Skeletal muscle satellite cell (primary cell): ENCODE measurements at regions not wholly inside any gene's neighbourhood (a gene's known extent, or its start where the extent isn't known, plus 50 kb on each side); places are given as distances from the start of the nearest gene placed in this dataset.

Experiments
- H3K27me3 ChIP-seq: 2 replicates; pipeline ENCODE4 v1.7.0; 2013; ENCODE audit warnings: low read length; ENCODE audit not compliant: control insufficient read depth, insufficient read depth
- H3K36me3 ChIP-seq: 2 replicates; pipeline ENCODE4 v1.7.0; 2013; ENCODE audit warnings: mild to moderate bottlenecking, control low read depth, low read length; ENCODE audit not compliant: insufficient read depth
- H3K4me1 ChIP-seq: 2 replicates; pipeline ENCODE4 v1.7.0; 2013; ENCODE audit warnings: low read length; ENCODE audit not compliant: control insufficient read depth, insufficient read depth
- H3K4me2 ChIP-seq: 2 replicates; pipeline ENCODE4 v1.7.0; 2013; ENCODE audit warnings: mild to moderate bottlenecking, low read length
- H3K4me3 ChIP-seq: 2 replicates; pipeline ENCODE4 v1.7.0; 2013; ENCODE audit warnings: low read length
- H3K9ac ChIP-seq: 2 replicates; pipeline ENCODE4 v1.7.0; 2013; ENCODE audit warnings: mild to moderate bottlenecking, low read depth, low read length, moderate library complexity
- H3K9me3 ChIP-seq: replicated peaks from 2 replicates; pipeline ENCODE4 v1.7.0; 2013; ENCODE audit warnings: mild to moderate bottlenecking, control low read depth, low read length

DNA sequence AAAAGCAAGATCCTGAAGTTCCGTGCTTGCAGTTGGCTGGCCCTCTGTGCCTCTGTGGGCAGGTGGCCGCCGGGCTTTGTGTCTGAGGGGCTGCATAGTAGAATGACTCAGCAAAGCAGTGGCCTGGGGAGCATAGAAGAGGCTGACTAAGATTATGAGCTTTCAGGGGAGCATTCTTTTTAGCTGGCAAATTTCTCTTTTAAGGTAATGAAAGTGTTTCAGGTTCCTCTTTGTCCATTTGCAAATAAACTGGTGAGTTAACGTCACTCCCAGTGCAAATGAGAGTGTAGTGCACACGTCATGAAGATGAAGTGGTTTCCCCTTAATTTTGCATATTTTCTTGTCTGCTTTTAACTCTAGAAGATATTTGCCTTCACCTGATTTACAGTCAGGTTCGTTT is 98.6 kb downstream of the BCL2L11 start:
- no peak overlapping the region for H3K4me2 ChIP-seq
- no peaks in the 10 kb centered on the region for H3K27me3 ChIP-seq
- H3K4me3 ChIP-seq: no peak overlapping the region
- H3K9me3 ChIP-seq: no peaks in the 10 kb centered on the region
- H3K4me1 ChIP-seq: no peaks in the 10 kb centered on the region
- H3K36me3 ChIP-seq: no peaks in the 10 kb centered on the region
- no peak overlapping the region for H3K9ac ChIP-seq

DNA sequence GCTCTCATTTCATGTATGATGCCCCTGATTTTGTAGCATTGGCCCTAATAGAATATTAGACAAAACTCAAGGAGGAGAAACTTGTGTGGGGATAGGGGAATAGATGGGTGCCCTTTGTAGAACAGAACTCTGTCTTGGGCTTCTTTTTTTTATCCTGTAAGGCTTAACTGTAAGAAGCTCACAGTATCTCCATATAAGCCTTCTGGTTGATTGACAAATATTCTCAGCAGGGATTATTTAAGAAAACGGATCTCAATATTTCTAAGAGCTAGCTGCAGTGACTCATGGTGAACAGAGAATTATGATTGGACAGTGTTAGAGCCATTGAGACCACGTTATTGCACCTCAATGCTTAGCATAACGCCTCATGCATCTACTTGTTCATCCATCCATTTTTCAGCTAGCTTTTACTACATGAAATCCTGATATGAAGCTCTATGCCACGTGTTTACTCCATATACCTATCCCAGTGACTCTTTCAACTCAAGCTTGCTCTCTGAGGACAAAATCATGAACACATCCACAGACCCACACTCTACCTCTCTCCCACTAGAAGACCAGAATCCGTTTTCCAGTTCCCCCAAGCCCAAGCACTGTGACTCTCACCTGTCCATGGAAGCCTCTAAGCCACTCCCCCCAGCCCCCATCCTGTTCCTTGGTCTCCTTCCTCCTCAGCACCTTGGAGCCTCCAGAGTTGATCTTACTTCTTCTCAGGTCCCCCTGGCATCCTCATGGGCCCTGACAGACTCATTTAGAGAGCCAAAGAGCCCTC is 99.2 kb downstream of the BCL2L11 start:
- H3K36me3 ChIP-seq: no peaks in the 10 kb centered on the region
- no peaks in the 10 kb centered on the region for H3K4me1 ChIP-seq
- H3K9me3 ChIP-seq: no peaks in the 10 kb centered on the region
- no peak overlapping the region for H3K4me3 ChIP-seq
- no peak overlapping the region for H3K9ac ChIP-seq
- H3K4me2 ChIP-seq: no peak overlapping the region
- H3K27me3 ChIP-seq: no peaks in the 10 kb centered on the region

DNA sequence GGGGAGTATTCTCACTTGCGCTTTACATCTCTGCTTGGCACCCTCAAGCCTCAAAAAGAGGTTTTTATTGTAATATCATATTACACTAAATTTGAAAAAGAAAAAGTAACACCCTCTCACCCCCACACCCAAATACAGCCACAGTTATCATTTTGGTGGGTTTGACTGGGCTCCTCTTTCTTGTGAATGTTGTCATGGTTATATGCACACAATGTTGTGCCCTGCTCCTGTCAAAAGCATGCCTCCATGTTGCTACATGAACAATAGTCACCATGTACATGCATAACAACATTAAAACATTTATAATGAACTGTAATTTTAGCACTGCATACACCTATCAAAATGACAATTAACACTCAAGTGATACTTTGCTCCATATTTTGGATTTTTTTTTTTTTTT is 100.2 kb downstream of the BCL2L11 start:
- Histone ChIP-seq H3K9ac (no peak overlapping the region), H3K4me3 (no peak overlapping the region), H3K4me2 (no peak overlapping the region), H3K27me3 (no peaks in the 10 kb centered on the region), H3K4me1 (no peaks in the 10 kb centered on the region), H3K9me3 (no peaks in the 10 kb centered on the region), H3K36me3 (no peaks in the 10 kb centered on the region)

DNA sequence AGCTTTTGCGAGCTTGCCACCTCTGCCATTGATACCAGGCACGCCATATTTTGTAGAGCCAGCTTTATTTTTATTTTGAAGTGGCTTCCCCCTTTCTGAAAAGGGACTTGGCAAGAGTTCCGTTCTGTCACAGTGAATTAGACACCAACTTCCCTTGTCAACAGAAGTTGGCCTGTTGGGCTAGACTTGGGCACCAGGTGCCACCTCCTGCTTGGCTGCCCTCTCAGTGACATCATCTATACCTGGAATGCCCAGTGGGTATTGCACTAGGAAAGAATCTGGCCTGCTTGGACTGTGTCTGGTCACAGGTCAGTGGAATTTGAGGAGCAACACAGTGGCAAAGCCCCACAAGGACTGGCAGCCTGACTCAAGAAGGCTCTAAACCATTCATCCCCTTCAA is 101.0 kb downstream of the BCL2L11 start:
- no peak overlapping the region for H3K9ac ChIP-seq
- H3K27me3 ChIP-seq: no peaks in the 10 kb centered on the region
- no peak overlapping the region for H3K4me2 ChIP-seq
- H3K4me3 ChIP-seq: no peak overlapping the region
- H3K36me3 ChIP-seq: no peaks in the 10 kb centered on the region
- H3K9me3 ChIP-seq: no peaks in the 10 kb centered on the region
- no peaks in the 10 kb centered on the region for H3K4me1 ChIP-seq

DNA sequence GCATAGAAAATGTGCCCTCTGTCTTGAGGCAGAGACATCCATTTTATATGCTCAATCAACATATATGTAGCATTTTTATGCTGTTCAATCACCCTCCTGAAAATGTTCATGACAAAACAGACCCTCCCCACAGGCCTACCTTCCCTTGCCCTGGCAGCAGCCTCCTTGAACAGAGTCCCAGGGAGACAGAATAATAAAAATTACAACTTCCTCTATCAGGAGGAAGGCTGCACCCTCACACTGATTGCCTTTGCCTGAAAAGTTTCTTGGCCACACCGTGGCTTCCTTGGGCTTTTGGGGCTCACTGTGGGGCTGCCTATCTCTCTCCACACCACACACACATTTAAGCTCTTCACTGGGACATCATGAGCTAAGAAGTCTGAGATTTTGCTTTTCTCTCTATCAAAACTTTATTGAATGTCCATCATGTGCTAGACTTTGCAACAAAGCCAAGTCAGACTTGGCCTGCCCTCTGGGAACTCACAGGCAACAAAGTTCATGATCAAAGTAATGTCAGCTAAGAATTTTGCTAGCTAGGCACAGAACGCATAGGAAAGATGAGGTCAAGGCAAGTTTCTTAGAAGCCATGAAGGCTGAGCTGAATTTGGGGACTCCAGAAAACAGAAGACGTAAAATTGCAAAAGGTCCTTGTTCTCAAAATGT is 101.6 kb downstream of the BCL2L11 start:
- no peak overlapping the region for H3K4me3 ChIP-seq
- no peak overlapping the region for H3K9ac ChIP-seq
- H3K4me2 ChIP-seq: no peak overlapping the region
- no peaks in the 10 kb centered on the region for H3K27me3 ChIP-seq
- H3K9me3 ChIP-seq: no peaks in the 10 kb centered on the region
- H3K36me3 ChIP-seq: no peaks in the 10 kb centered on the region
- peaks cover 3% of the 10 kb centered on the region for H3K4me1 ChIP-seq

DNA sequence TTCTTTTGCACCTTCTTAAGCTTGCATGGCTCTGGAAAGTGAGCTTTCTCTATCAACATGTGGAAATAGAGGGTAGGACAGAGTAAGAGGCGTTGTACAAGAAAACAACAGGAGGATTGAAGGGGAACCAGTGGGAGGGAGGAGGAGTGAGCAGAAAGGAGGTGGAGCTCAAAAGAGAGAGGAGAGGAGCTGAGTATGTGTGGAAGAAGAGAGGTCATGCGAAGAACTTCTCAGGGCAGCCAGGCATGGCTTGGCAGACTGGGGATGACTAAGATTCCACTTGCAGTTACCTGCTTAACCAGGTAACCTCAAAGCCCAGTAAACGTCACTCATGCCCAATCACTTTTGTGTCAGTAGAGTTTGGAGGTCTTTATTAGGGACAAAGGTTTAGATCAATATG is 105.1 kb downstream of the BCL2L11 start:
- Histone ChIP-seq H3K27me3 (no peaks in the 10 kb centered on the region), H3K4me2 (no peak overlapping the region), H3K4me1 (peaks cover 13% of the 10 kb centered on the region), H3K36me3 (no peaks in the 10 kb centered on the region), H3K9me3 (peaks cover 6% of the 10 kb centered on the region), H3K4me3 (no peak overlapping the region), H3K9ac (no peak overlapping the region)

DNA sequence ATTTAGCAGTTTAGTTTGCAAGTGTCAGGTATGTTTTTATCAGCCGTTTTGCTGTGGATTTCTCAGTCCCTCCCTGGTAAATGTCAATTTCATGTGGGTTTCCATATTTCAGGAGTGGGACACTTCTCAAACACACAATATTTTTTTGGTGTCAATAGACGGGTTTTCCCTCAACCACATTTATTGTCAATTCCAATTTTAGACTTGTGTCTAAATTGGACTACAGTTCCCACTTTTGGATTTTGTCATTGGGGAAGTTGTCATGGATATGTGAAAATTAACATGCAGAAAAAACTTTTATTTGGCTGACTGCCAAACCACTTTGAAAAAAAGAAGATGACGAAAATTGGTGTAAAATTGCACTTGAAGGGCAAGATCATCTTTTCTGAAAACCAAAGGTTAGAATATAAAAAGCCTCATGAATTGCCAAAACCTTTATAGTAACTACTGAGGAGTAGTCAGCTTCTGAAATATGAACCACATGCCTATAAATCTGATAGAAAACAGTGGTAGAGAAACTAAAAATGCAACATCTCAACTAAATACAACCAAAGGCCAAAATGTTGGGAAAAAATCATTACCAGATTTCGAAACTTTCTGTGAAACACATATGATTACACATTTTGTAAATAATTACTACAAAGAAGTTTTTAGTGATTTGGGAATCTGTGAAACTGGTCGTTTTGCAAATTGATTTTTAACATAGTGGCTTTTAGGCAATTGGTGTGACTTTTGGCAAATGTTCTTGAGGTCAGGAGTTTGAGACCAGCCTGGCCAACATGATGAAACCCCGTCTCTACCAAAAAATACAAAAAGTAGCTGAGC is 106.4 kb downstream of the BCL2L11 start:
- H3K4me1 ChIP-seq: peaks cover 13% of the 10 kb centered on the region
- peaks cover 6% of the 10 kb centered on the region for H3K9me3 ChIP-seq
- H3K27me3 ChIP-seq: no peaks in the 10 kb centered on the region
- no peak overlapping the region for H3K4me2 ChIP-seq
- no peaks in the 10 kb centered on the region for H3K36me3 ChIP-seq
- H3K9ac ChIP-seq: no peak overlapping the region
- H3K4me3 ChIP-seq: no peak overlapping the region

DNA sequence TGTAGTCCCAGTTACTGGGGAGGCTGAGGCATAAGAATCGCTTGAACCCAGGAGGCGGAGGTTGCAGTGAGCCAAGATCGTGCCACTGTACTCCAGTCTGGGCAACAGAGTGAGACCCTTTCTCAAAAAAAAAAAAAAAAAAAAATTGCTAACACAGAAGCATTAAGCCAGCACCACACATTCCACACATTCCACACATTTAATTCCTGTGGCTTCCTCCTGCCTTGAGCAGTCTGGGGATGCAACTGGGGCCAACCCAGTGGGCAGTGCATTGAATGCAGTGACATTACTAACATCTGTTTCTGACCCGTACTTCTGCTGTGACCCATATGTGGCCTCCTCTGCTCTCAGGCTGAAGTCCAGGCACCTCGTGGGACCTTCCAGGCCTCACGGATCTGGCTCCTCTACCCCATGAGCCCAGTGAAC is 107.0 kb downstream of the BCL2L11 start:
- Histone ChIP-seq H3K4me1 (peaks cover 13% of the 10 kb centered on the region), H3K4me2 (no peak overlapping the region), H3K9ac (no peak overlapping the region), H3K4me3 (no peak overlapping the region), H3K27me3 (no peaks in the 10 kb centered on the region), H3K36me3 (no peaks in the 10 kb centered on the region), H3K9me3 (peaks cover 6% of the 10 kb centered on the region)

DNA sequence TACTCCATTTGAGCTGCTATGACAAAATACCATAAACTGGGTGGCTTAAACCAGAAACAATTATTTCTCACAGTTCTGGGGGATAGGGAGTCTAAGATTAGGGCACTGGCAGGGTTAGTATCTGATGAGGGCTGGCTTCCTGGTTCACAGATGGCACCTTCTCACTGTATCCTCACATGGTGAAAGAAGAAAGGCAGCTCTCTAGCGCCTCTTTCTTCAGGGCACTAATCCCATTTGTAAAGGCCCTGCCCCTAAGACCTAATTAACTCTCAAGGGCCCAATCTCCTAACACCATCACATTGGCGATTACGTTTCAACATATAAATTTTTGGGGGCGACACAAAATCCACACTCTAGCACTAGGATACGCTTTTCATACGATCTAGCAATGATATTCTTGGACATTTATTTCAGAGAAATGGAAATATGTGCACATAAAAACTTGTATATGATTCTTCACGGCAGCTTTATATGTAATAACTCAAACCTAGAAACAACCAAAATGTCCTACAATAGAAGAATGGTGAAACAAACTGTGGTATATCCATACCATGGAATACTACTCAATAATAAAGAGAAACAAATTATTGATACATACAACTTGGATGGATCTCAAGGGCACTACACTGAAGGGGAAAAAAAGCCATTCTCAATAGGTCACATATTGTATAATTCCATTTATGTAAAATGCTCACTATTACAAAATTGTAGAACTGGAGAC is 111.0 kb downstream of the BCL2L11 start:
- no peak overlapping the region for H3K4me2 ChIP-seq
- no peaks in the 10 kb centered on the region for H3K36me3 ChIP-seq
- H3K4me3 ChIP-seq: no peak overlapping the region
- no peak overlapping the region for H3K9ac ChIP-seq
- peaks cover 13% of the 10 kb centered on the region for H3K4me1 ChIP-seq
- H3K9me3 ChIP-seq: peaks cover 6% of the 10 kb centered on the region
- no peaks in the 10 kb centered on the region for H3K27me3 ChIP-seq

DNA sequence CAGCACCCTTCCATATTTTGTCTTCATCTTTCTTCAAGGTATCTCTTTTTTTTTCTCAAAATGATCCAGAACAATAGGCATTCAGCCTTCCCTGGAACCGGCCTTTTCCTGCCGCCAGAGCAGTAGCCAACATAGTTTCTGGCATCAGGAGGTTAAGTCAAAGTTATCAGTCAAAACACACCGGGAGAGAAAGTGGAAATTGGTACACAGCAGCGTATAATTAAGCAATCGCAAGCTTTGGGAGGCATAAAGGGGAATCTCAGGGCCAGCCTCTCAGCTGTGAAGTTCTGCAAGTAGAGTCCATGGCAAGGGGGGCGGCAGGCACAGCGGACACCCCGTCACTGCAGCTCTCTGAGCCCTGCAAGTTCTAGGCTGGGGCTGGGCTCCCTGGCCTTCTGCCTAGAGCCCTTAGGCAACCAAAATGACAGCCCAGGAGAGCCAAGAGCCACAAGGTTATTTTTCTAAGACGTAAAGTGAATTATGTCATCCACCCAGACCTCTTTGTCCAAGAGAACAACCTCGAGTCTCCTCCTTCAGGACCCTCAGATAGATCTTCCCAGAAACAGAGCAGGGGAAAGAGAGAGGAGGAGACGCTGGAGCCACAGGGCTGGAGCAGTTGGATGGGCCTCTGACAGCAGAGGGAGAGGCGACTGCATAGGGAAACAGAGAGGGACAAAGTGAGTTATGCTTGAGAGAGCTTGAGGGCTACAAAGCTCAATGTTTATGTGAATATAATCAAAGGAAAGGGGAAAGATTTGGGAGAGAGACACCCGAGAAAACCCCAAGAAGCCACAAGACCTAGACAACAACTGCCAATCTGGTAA is 114.7 kb downstream of the BCL2L11 start:
- H3K9me3 ChIP-seq: no peaks in the 10 kb centered on the region
- H3K4me2 ChIP-seq: no peak overlapping the region

More for the DNA sequence above, 114.7 kb downstream of the BCL2L11 start:
- Histone ChIP-seq H3K4me1 (no peaks in the 10 kb centered on the region), H3K27me3 (no peaks in the 10 kb centered on the region), H3K9ac (no peak overlapping the region), H3K36me3 (peaks cover 7% of the 10 kb centered on the region), H3K4me3 (no peak overlapping the region)
